IMR-90 (cell line): ENCODE measurements at regions not wholly inside any gene's neighbourhood (a gene's known extent, or its start where the extent isn't known, plus 50 kb on each side); places are given as distances from the start of the nearest gene placed in this dataset.
A peak's percentile ranks its signal among the peaks of the same experiment; 100 is the strongest.

Source experiments
- ATAC-seq: fragments of 200-7000 bp; cut with Tn5 transposase; 2 replicates; pipeline ENCODE4 v1.9.1; 2020; ENCODE audit warnings: low read depth, mild to moderate bottlenecking, moderate library complexity
- BruUV-seq: library from RNA; stranded (reverse); fragments of 400-500 nt; replicated peaks from 2 replicates; lab custom pipeline; 2021; lab: Mats Ljungman, UMichigan
- CTCF ChIA-PET: fragments of 300-600 bp; formaldehyde crosslinking; extraction: SDS; loops from one replicate; lab custom pipeline; 2021; ENCODE audit warnings: antibody characterized with exemption; lab: Yijun Ruan, JAX
- POLR2A ChIA-PET: fragments of 300-600 bp; sonication (Branson Sonifier 250); formaldehyde crosslinking; loops from one replicate; lab custom pipeline; 2022; ENCODE audit warnings: antibody characterized with exemption; ENCODE audit not compliant: unreplicated experiment; lab: Charles Lee
- DNase-seq: peaks from one replicate; pipeline ENCODE4 v3.0.0; 2013
- H2AFZ ChIP-seq: replicated peaks from 2 replicates; pipeline ENCODE3; 2013; ENCODE audit warnings: low read length, mild to moderate bottlenecking; ENCODE audit not compliant: poor library complexity
- H2AK5ac ChIP-seq: 2 replicates; pipeline ENCODE4 v1.6.1; 2013; ENCODE audit warnings: low read depth, low read length, inconsistent platforms
- H2AK9ac ChIP-seq: replicated peaks from 2 replicates; pipeline ENCODE3; 2013; ENCODE audit warnings: mild to moderate bottlenecking, low read depth, low read length, moderate library complexity; ENCODE audit not compliant: poor library complexity
- H2BK120ac ChIP-seq: 2 replicates; pipeline ENCODE4 v1.6.1; 2013; ENCODE audit warnings: low read depth, low read length, inconsistent platforms
- H2BK15ac ChIP-seq: 3 replicates; pipeline ENCODE4 v1.6.1; 2013; ENCODE audit warnings: low read depth, low read length, inconsistent platforms
- H2BK20ac ChIP-seq: 2 replicates; pipeline ENCODE4 v1.6.1; 2013; ENCODE audit warnings: low read depth, mild to moderate bottlenecking, inconsistent platforms, low read length, moderate library complexity
- H2BK5ac ChIP-seq: 2 replicates; pipeline ENCODE4 v1.6.1; 2013; ENCODE audit warnings: mild to moderate bottlenecking, low read depth, low read length, inconsistent platforms; ENCODE audit not compliant: poor library complexity, severe bottlenecking
- H3K14ac ChIP-seq: replicated peaks from 2 replicates; pipeline ENCODE4 v1.6.1; 2013; ENCODE audit warnings: low read depth, low read length, inconsistent platforms
- H3K18ac ChIP-seq: 2 replicates; pipeline ENCODE4 v1.6.1; 2013; ENCODE audit warnings: low read depth, low read length, control low read depth
- H3K23ac ChIP-seq: 2 replicates; pipeline ENCODE4 v1.6.1; 2013; ENCODE audit warnings: low read depth, low read length, inconsistent platforms
- H3K27ac ChIP-seq: 2 replicates; pipeline ENCODE4 v1.5.1; 2013; ENCODE audit warnings: mild to moderate bottlenecking, control low read depth, low read length; ENCODE audit not compliant: insufficient read depth
- H3K27me3 ChIP-seq: 2 replicates; pipeline ENCODE4 v1.6.1; 2013; ENCODE audit warnings: low read length; ENCODE audit not compliant: control insufficient read depth, insufficient read depth
- H3K36me3 ChIP-seq: 2 replicates; pipeline ENCODE4 v1.6.1; 2013; ENCODE audit warnings: low read length, mixed read lengths; ENCODE audit not compliant: control insufficient read depth, insufficient read depth
- H3K4ac ChIP-seq: 2 replicates; pipeline ENCODE4 v1.6.1; 2013; ENCODE audit warnings: low read depth, low read length, inconsistent platforms
- H3K4me1 ChIP-seq: 2 replicates; pipeline ENCODE4 v1.6.1; 2013; ENCODE audit warnings: low read length, mixed read lengths; ENCODE audit not compliant: control insufficient read depth, insufficient read depth
- H3K4me2 ChIP-seq: 2 replicates; pipeline ENCODE4 v1.6.1; 2013; ENCODE audit warnings: low read depth, mild to moderate bottlenecking, control low read depth, low read length, moderate library complexity
- H3K4me3 ChIP-seq: 2 replicates; pipeline ENCODE4 v1.5.1; 2013; ENCODE audit warnings: low read depth, mild to moderate bottlenecking, control low read depth, low read length, moderate library complexity; ENCODE audit not compliant: insufficient read depth
- H3K56ac ChIP-seq: 2 replicates; pipeline ENCODE4 v1.6.1; 2013; ENCODE audit warnings: low read length, inconsistent platforms; ENCODE audit not compliant: insufficient read depth; ENCODE audit errors: extremely low read depth
- H3K79me1 ChIP-seq, 2 experiments: 2 replicates each; pipeline ENCODE4 v1.6.1; 2013; ENCODE audit warnings: low read length in 2 of 2, inconsistent platforms in 1 of 2, low read depth in 1 of 2
- H3K9ac ChIP-seq: 2 replicates; pipeline ENCODE4 v1.6.1; 2013; ENCODE audit warnings: low read depth, low read length, control low read depth
- H3K9me1 ChIP-seq: 2 replicates; pipeline ENCODE4 v1.6.1; 2013; ENCODE audit warnings: low read length, inconsistent platforms; ENCODE audit not compliant: insufficient read depth
- H3K9me3 ChIP-seq: 2 replicates; pipeline ENCODE4 v1.6.1; 2013; ENCODE audit warnings: low read length; ENCODE audit not compliant: control insufficient read depth, insufficient read depth
- H4K20me1 ChIP-seq: 2 replicates; pipeline ENCODE4 v1.6.1; 2013; ENCODE audit warnings: low read length, inconsistent platforms; ENCODE audit not compliant: insufficient read depth
- H4K5ac ChIP-seq: 2 replicates; pipeline ENCODE4 v1.6.1; 2013; ENCODE audit warnings: mild to moderate bottlenecking, low read depth, low read length, control low read depth
- H4K8ac ChIP-seq, 2 experiments: 2 replicates each; pipeline ENCODE4 v1.6.1; 2013; ENCODE audit warnings: low read depth in 2 of 2, low read length in 2 of 2, control low read depth in 1 of 2, inconsistent platforms in 1 of 2
- H4K91ac ChIP-seq: 2 replicates; pipeline ENCODE4 v1.6.1; 2013; ENCODE audit warnings: low read depth, low read length, inconsistent platforms; ENCODE audit not compliant: insufficient read depth
- CHD1 ChIP-seq: IDR thresholded peaks from 2 replicates; pipeline ENCODE4 v1.6.1; 2012; ENCODE audit warnings: low read depth, low read length, improper control_type of control experiment
- MAFK ChIP-seq: IDR thresholded peaks from 2 replicates; pipeline ENCODE4 v1.6.1; 2012; ENCODE audit warnings: low read depth, low read length, improper control_type of control experiment
- MXI1 ChIP-seq: IDR thresholded peaks from 2 replicates; pipeline ENCODE4 v1.6.1; 2012; ENCODE audit warnings: low read depth, mild to moderate bottlenecking, low read length, moderate library complexity, borderline replicate concordance
- NFE2L2 ChIP-seq: fragments of 150-350 bp; IDR thresholded peaks from 2 replicates; pipeline ENCODE4 v1.6.1; 2016; ENCODE audit warnings: low read depth, mild to moderate bottlenecking, low read length
- RAD21 ChIP-seq: IDR thresholded peaks from 2 replicates; pipeline ENCODE4 v1.6.1; 2012; ENCODE audit warnings: low read length, improper control_type of control experiment
- RCOR1 ChIP-seq: IDR thresholded peaks from 2 replicates; pipeline ENCODE4 v1.6.1; 2012; ENCODE audit warnings: mild to moderate bottlenecking, low read length, improper control_type of control experiment; ENCODE audit not compliant: insufficient replicate concordance
- SMC3 ChIP-seq: fragments of 150-350 bp; IDR thresholded peaks from 2 replicates; pipeline ENCODE4 v1.6.1; 2016; ENCODE audit warnings: low read depth, mild to moderate bottlenecking, antibody characterized with exemption, low read length, moderate library complexity
- WGBS, 2 experiments: methylation state at CpG; one replicate each; pipeline versions ENCODE4 v1.1.5 to v1.1.7; 2013; ENCODE audit warnings: missing lambda C conversion rate in 2 of 2; ENCODE audit not compliant: insufficient read length in 1 of 2; ENCODE audit errors: extremely low coverage in 2 of 2; 5-methylcytosine and 5-hydroxymethylcytosine counted together
- dilution Hi-C: fragments of 300-500 bp; cut with HindIII; formaldehyde crosslinking; loops from one replicate; pipeline ENCODE4 v1.14.3; 2018; ENCODE audit warnings: low sequenced_read_pairs; ENCODE audit not compliant: unreplicated experiment
- in situ Hi-C: fragments of 300-500 bp; cut with MboI; formaldehyde crosslinking; loops from 3 replicates; pipeline ENCODE4 v1.14.3; 2019; ENCODE audit warnings: low sequenced_read_pairs, inconsistent platforms, mixed read lengths
- intact Hi-C: fragments of 100-400 bp; cut with micrococcal nuclease; formaldehyde crosslinking; loops from 2 replicates; pipeline ENCODE4 v1.10.0; 2022
- TF ChIP-seq, protein P1 (sequence below): conservative IDR thresholded peaks from 2 replicates; pipeline ENCODE4 v1.5.1; 2012; ENCODE audit warnings: mild to moderate bottlenecking, low read depth, low read length, improper control_type of control experiment

DNA sequence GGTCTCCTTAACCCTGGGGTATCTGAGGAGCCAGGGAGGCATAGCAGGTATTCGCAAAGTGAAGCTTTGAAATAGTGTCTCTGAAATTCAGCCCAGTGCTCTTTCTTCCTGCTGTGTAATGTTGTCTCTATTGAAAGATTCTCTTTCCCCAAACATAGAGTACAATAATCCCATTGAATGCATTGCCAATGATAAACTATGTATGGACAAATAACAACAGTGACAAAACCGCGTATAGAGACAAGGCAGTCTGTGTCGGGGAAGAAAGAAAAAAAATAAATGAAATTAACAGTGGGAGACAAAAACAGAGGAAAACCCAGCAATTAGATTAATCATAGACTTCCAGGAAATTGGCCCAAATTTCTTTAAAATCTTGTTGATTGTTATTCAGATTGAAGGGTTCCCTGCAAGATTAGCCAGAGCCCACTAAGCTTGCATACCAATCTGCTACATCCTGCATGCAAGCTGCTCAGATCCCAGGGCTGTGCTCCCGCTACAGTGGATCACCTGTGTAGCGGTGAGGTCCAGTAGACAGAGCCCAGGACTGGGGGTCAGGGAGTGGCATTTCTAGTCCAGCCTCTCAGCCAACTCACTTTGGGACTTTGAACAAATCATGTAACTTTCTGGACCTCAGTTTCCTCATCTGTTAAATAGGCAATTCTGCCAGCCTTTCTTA, 492.8 kb downstream of the INSC start:
- Histone ChIP-seq H3K79me1 (no peaks in the 10 kb centered on the region), H3K9ac (no peak overlapping the region), H4K8ac (no peak overlapping the region), H4K91ac (no peak overlapping the region), H3K4me2 (no peak overlapping the region), H3K9me1 (no peaks in the 10 kb centered on the region), H3K27me3 (peaks cover 32% of the 10 kb centered on the region), H2AFZ (peak overlapping the region; percentile 39), H3K4me3 (no peak overlapping the region), H2BK15ac (no peak overlapping the region), H3K9me3 (no peaks in the 10 kb centered on the region), H2BK120ac (no peak overlapping the region), H3K36me3 (no peaks in the 10 kb centered on the region), H2AK5ac (no peak overlapping the region), H3K23ac (no peak overlapping the region), H3K4ac (no peak overlapping the region), H4K5ac (no peak overlapping the region), H3K56ac (no peak overlapping the region), H4K20me1 (no peaks in the 10 kb centered on the region), H2BK20ac (no peak overlapping the region), H3K4me1 (no peaks in the 10 kb centered on the region), H2BK5ac (no peak overlapping the region), H2AK9ac (no peak overlapping the region), H3K14ac (no peak overlapping the region), H3K27ac (no peak overlapping the region), H3K18ac (no peak overlapping the region)
- BruUV-seq: no TSS peak
- POLR2A ChIA-PET: no interaction called here
- intact Hi-C loops (no loop called here), dilution Hi-C loops (no loop called here), in situ Hi-C loops (no loop called here)
- DNase-seq (no peak), ATAC-seq (no peak)
- CTCF ChIA-PET: no interaction called here
- TF ChIP-seq RAD21 (no peak), MAFK (no peak), RCOR1 (no peak), NFE2L2 (no peak), CHD1 (no peak), MXI1 (no peak), SMC3 (no peak)
- TF ChIP-seq, protein P1, sequence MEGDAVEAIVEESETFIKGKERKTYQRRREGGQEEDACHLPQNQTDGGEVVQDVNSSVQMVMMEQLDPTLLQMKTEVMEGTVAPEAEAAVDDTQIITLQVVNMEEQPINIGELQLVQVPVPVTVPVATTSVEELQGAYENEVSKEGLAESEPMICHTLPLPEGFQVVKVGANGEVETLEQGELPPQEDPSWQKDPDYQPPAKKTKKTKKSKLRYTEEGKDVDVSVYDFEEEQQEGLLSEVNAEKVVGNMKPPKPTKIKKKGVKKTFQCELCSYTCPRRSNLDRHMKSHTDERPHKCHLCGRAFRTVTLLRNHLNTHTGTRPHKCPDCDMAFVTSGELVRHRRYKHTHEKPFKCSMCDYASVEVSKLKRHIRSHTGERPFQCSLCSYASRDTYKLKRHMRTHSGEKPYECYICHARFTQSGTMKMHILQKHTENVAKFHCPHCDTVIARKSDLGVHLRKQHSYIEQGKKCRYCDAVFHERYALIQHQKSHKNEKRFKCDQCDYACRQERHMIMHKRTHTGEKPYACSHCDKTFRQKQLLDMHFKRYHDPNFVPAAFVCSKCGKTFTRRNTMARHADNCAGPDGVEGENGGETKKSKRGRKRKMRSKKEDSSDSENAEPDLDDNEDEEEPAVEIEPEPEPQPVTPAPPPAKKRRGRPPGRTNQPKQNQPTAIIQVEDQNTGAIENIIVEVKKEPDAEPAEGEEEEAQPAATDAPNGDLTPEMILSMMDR: no peak
- no CpG with 5 or more reads among the region's 6 CpGs for WGBS, 2 experiments
